ENCODE measurements at regions not wholly inside any gene's neighbourhood (a gene's known extent, or its start where the extent isn't known, plus 50 kb on each side); places are given as distances from the start of the nearest gene placed in this dataset.

DNA sequence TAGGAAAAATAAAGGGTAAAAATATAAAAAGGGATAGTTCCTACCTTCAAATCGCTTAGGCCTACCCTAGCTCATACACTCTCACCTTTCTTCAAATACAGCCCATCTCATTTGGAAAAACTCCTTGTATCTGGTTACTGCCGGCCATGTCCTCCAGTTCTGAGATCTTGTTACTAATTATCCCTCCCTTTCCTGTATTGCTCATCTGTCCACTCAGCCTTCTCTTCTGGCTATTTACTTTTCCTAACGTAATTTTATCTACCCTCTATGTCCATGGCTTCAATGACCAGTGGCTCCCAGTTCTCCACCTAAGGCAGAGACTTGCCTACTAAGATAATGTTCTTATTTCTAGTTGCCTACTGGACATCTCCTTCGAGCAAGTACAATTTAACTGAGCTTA lies 342.9 kb upstream of the ACVR2A start:
- no peak for DNase-seq (ENCODE audit: low read depth)

DNA sequence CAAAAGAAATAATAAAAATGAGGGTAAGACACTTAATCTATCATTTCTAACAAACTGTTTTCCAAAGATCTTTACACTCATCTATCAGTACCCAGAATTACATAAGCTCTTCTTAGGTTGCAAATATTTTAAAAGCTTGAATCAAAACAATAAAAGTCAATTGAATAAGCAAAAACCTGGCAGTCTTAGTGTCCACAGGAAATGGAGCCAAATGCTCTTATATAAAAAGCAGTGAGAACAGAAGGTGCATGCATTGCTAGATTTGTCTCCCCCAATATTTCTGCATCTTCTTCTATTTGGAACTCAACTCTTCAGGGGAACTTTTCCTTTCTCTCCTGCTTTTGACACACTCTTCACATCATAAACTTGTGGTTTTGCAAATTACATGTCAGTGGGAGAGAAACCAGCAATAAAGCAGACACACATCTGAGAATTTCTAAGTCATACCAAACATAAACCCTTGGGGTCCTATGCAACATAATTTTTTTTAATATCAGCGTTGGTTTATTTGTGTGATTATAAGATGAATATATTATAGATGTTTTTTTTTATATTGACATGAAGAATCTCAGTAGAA lies 343.9 kb upstream of the ACVR2A start:
- no peak for DNase-seq (ENCODE audit: low read depth)

DNA sequence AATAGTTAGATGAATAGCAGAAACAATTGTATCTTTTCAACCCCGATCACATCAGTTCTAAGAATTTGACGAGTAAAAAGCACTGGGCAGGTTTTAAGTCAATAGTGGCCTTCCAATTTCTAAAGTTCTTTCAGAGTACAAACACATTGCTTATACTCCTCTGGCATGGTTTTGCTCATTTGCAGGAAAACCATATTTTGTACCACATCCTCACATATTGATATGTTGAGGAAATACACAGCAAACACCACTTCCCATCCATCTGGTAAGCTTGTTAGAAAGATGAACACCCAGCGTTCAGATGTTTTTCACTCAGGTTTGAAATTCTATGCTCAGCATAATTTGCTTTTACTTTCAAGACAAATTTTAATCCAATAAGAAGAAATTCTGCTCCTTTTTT lies 344.6 kb upstream of the ACVR2A start:
- DNase-seq (ENCODE audit: low read depth): no peak

DNA sequence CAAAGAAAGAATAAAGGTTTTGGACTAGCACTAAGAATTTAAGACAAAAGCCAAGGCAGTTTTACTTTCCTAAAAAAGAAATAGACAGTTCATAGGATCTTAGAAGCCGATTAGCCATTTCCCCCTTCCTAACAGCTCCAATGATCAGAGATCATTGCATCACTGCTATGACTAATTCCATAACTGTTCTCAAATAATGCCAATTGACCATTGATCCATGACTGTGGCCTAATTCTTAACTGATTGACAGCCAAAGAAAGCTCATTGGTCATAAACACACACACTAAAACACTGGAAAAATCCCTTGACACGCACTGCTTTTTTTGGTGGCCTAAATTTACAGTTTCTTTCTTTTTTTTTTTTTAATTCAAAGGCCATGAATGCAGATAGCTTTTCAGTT lies 345.0 kb upstream of the ACVR2A start:
- no peak for DNase-seq (ENCODE audit: low read depth)

DNA sequence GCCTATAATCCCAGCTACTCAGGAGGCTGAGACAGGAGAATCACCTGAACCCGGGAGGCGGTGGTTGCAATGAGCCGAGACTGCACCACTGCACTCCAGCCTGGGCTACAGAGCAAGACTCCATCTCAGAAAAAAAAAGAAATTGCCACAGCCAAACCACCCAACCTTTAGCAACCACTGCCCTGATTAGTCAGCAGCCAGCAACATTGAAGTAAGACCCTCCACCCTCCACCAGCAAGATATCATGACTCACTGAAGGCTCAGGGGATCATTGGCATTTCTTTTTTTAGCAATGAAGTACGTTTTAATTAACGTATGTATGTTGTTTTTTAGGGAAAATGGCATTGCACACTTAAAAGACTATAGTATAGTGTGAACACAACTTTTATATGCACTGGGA lies 349.1 kb upstream of the ACVR2A start:
- DNase-seq (ENCODE audit: low read depth): no peak

DNA sequence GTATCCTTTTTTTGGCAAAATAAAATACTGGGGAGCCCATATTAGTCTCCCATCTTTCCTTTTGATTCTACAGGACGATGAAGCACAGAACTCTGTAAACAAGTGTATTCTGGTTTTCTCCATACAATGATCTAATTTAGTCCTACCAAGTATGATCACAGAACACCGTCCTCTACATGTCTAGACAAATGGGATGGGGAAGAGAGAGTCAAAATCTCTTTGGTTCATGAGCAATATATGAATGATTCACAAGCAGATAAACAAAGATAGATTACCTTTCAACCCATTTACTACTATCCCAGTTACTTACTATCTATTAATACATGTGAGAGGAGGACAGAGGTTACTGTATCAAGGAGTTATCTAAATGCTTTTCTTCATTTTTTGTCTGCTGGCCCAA lies 352.4 kb upstream of the ACVR2A start:
- no peak for DNase-seq (ENCODE audit: low read depth)

DNA sequence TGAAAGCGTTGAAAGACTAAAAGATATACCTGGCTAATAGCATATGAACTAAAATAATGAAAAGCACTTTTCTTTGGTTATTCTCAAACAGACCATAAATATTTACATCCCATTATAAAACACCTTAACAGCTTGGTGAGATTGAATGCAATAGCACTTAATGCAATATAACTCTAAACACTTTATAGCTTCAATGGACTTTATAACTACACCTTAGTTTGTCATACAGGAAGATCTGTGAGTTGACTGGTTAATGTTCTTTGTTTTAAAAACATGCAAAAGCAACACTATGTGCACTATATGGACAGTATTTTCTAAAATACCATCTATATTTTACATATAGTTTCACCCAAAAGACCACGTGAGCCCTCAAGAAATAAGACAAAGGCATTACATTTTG lies 353.3 kb upstream of the ACVR2A start:
- DNase-seq (ENCODE audit: low read depth): no peak

DNA sequence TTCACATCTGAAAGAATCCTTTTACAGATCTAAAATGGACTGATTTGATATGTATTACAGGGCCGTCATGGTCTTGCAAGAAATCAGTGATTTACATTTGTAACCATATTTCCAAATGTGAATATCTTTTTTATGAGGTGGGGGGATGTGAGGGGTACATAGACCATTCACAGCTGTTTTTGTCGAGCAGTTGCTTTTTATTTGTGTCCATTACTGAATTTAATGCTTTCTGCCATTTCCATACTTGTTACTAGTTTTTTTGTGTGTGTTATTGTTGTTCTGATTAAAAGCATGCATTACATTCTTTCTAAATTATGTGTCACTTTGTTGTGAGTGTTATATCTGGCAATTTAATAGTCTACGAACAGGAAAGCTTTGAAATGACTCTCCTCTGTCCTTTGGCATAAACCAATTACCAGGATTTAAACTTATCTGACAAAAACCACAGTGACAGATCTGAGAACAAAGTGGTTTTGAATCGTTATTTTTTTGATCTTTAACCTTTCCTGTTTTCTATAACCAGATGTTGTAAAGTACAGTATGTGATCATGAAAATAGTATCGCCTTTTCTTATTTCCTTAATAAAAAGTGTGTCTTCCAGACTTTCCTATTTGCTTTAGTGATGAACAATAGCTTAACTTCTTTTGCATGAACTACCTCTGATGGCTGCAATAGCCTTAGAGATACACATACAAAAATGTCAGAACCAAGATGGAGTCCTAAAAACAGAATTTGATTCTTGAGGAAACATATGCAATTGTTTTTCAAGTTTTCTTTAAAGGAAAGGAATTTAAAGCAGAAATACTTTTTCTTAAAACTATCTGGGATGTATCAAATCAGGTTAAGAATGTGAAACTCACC lies 354.2 kb upstream of the ACVR2A start:
- no peak for DNase-seq (ENCODE audit: low read depth)

DNA sequence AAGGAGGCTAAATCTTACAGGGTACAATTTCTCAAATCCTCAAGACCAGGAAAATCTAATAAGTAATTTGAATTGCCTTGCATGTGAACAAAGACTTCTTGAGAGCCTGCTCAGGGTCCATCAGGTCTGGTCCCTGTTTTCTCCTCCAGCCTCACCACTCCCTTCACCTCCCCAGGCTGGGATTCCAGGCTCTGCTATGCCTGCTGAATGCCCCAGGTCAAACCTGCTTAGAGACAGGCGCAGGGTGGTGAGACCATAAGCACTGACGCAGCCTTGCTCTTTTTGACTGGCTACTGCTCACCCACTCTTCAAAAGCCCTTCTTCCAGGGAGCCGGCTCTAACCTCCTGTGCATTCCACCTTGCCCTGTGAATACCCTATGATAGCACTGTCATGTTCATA lies 356.4 kb upstream of the ACVR2A start:
- DNase-seq (ENCODE audit: low read depth): no peak

DNA sequence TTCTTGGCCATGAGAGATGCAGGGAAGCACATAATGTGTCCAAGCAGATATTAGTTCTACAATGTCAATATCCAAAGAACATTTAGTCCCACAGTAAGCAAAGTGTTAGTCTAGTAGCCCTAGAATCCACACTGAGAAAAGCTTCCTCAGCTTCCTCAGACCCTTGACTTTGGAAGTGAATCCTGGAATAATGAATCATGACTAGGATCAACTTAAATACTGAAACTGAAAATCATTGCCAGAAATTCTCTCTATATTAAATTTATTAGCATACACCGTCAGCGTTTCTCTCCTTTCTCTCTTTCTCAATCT lies 356.9 kb upstream of the ACVR2A start:
- no peak for DNase-seq (ENCODE audit: low read depth)

DNA sequence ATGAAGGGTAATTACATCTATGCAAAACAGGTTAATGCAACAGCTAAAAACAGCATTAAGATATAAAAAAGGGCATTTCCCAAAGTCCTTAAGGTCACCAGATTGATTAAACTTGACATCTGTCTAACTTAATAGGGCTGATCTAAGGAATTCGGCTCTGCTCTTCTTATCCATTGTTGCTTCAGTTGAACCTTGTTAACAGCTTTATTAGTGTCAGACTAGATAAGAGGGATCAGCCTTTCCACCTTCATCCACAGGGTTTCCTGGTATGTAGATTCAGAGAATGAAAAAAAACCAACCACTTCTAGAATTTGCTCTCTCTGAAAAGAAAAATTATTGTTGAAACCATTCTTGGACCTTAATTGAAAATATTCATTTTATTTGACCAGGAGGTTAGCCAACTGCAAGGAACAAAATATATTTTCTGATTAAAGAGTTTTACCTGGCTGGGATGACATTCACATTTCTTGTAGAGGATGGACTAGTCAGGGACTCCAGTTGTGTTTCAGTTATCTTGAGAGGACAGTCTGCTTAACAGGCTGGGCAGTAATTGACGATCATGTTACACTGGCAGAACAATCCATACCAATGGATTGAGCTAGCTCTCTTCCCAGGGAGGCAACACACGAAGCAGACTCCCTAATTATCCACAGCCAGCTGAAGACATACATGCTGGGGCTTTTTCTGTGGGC lies 357.4 kb upstream of the ACVR2A start:
- no peak for DNase-seq (ENCODE audit: low read depth)

DNA sequence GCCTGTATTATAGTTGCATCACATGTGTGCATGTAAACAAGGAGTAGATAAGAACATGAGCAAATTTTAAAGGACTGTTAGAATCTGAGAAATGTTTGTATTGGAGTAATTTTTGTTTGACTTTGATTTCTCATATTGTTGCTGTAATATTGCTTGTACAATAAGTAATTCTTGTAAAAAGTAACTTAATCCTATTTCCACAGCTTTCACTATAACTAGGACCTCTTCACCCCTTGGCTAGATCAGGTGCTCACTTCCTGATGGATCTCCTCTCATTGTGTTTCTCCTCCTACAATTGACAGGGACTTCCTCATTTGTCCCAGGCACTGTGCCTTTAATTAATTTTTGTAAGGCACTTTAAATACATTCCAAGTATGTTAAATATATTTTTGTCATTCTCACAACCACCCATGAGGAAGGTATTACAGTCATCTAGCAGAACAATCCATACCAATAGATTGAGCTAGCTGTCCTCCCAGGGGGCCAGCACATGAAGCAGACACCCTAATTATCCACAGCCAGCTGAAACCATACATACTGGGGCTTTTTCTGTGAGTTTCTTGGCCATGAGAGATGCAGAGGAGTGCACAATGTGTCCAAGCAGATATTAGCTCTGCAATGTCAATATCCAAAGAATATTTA lies 359.5 kb upstream of the ACVR2A start:
- no peak for DNase-seq (ENCODE audit: low read depth)

DNA sequence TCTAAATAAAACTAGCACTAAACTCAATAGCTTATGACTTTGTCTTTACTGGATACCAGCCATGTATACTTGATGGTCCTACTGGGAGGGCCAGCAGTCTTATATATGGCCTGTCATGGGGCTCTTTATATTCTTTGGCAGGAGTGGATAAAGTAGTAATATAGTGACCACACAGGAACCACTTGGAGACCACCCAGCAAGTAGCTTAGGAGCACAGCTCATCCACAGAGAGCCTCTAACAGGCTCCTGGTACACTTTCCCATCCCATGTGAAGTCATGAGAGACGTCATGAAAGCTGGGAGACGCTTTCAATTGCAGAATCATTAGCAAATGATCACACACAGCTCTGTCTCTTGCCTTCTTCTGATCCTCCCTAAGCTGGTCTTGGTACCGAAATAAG lies 360.9 kb upstream of the ACVR2A start:
- DNase-seq (ENCODE audit: low read depth): no peak

DNA sequence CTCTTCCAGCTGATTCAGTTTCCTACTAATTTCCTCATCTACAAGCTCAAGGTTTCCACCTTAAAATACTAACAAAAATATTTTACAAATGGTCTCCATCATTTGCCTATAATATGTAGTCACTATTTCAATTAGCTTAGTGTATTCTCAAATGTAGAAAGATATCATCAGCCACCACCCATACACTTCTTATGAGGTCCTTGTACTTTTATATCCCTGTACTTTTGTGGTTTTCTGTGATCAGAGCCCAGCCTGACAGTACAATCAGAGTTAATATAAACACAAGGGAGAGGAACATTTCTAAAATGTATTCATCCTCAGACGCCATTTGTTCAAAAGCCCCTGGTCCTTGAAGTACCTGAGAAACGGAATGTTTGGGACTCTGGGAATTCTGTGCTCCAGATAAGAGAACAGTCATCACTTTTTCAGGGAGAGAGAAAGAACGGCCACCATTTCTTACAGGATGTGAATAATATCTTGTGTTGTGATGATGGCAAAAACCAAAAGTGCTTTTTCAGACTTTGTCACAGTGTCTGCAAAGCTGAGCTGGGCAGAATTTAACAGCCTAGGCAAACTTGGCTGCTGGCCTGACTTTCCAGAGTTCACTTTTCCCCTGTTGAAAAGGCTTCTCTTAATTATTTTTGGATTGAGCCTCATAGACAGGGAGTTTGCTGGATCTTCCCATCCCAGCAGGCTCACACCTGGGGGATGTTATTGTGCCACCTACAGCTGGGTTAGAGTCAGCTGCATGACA lies 361.7 kb upstream of the ACVR2A start:
- no peak for DNase-seq (ENCODE audit: low read depth)

DNA sequence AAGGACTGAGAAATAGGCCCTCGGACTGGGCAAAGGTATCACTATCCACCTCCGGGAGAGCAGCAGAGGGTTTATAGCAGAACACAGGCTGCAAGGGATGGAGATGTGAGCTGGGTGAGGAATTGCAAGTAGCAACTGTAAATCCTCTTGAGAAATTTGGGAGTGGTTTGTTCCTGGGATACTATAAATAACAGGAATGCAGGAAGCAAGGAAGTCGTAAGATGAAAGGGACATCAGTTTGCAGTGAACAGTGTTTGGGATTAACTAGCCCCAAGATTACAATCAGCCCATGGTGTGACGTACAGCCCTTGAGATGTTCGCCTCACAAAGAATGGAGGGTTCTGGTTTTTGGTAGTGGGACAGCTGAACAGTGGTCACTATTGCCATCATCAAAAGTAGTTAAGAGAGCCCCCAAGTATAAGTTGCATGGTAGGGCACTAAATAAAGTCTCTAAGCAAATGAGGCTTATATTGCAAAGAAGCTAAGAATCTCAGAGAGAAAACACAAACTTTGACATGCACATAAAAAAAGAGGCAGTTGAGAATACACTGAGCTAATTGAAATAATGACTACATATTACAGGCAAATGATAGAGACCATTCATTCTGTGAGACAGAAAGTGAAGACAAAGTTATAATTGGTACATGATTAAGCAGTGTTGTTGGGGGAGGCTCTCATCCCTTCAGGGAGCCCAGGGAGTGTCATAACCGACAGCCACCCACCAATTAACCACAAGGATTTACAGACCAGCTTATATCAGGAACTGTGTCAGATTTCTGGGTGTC lies 362.5 kb upstream of the ACVR2A start:
- DNase-seq (ENCODE audit: low read depth): no peak

DNA sequence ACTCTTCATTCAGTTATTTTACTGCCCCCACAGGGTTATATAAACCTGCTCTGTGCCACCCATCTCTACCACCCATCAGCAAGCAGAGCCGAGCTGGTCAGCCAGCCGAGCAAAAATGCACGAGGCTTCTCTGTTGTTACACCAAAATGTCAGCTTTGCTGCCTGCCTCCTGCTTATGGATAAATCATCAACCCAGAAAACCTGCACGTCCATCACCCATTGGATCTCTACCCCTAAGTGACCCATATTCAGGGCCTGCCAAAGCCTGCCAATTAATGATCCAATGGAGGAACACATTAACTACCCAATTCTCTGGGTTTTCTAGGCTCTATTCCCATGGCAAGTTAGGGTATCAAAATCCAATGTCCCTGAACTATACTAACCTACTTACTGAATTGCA lies 365.5 kb upstream of the ACVR2A start:
- DNase-seq (ENCODE audit: low read depth): no peak

DNA sequence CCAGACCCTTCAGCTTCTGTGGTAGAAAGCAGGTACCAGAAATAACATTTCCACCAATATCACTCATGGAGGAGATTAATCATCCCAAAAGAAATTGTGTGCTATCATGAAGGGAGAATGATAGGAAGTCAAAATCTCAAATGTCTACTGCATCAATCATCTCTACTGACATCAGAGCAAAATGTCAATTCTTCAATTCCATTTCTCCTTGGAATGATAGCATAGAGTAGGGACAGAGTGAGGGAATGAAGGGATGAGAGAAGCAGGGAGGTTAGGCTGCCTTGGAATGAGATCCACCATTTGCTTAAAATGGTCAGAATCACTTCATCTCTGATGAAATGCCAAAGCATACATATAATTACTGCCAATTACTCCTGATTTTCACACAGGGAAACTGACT lies 371.8 kb upstream of the ACVR2A start:
- no peak for DNase-seq (ENCODE audit: low read depth)

DNA sequence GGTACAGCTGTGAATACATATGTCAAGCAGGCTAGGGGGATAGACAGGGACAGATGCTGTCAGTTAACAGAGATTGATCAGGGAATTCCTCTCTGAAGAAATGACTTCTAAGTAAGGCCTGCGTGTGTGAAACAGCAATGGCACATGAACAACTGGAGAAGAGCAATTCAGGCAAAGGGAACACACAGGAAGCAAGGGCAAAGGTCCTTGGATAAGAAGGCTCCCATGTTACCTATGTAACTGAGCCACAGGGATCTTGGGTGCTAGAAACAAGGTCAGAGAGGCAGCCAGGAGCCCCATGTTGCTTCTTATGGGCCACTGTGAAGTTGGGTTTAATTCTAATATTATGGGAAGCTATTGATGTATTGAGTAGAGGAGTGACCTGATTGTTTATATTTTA lies 373.7 kb upstream of the ACVR2A start:
- no peak for DNase-seq (ENCODE audit: low read depth)

DNA sequence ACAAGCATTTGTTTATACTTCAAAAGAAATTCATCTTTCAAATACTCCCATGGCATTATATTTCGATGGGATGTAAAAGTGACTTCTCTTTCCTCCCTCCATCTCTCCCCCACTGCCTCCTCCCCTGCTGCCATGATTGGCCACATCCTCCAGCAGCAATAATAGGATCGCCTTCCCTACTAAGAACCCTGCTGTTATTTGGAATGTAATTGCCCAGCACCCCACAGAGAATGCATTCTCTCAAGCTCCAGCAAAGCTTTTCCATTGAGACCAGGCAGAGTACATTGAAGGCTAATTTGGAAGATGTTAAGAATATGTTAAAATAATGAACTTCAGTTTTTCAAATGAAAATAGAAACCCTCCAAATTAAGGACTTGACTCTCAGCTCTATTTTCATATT lies 375.4 kb upstream of the ACVR2A start:
- DNase-seq (ENCODE audit: low read depth): no peak

DNA sequence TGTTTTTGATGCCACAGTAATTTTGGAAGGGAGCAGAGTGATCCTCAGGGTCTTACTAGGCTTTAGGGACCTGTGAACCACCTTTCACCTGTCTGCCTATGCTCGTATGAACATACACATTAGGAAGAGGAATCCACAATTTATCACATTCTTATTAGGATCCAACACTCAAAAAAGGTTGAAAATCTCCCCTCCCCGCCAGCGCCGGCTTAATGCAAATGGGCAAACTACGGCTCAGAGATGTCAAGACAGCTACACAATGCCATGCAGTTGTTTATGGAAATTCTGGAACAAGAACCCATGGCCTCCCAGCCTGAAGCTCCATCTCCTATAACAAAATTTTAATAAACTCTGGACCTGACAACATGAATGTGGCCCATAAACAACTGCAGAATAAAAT lies 375.9 kb upstream of the ACVR2A start:
- DNase-seq (ENCODE audit: low read depth): no peak

DNA sequence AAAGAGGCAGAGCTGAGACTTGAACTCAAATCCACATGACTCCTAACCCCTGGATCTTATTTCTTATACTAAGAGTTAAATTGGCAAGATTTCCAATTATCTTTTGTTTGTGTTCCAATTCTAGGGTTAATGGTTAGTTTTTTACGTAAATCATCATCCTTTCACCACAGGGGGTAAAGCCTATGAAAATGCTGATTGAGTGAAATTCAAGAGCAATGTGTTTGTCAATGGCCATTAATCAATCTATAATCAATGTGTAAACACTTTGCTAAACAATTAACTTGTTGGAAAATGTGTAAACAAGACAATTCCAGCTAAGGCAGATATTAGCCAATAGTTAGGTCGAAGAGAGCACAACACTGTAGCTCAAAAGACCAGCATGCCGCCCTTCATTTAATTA lies 376.5 kb upstream of the ACVR2A start:
- DNase-seq (ENCODE audit: low read depth): no peak

DNA sequence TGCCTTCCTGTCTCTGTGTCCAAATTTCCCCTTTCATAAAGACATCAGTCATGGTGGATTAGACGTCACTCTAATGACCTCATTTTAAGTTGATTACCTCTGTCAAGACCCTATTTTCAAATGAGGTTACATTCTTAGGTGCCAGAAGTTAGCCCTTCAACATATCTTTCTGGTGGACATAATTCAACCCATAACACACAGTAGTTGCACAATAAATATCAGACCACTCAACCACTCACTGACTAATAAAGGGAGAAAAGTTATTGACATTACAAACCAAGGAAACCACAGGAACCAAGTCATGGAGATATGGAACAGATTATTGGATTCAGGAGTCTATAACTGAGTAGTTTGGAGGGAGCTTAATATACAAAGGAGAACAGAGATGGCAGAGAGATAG lies 377.4 kb upstream of the ACVR2A start:
- no peak for DNase-seq (ENCODE audit: low read depth)

All from stimulated activated CD8-positive, alpha-beta memory T cell treated with anti-CD3 and anti-CD28 coated beads, Interleukin-4, amount 100 ng/mL, for 24 hours (primary cell).